Liver (tissue), 8 donors: ENCODE measurements at regions not wholly inside any gene's neighbourhood (a gene's known extent, or its start where the extent isn't known, plus 50 kb on each side); places are given as distances from the start of the nearest gene placed in this dataset.

ENCODE experiments used
- DNase-seq: peaks from one replicate; pipeline ENCODE4 v3.0.0-alpha.2; 2017; ENCODE audit warnings: low spot score
- H3K27ac ChIP-seq, 2 donors: one replicate each; pipeline ENCODE4 v1.7.0; 2013; ENCODE audit warnings: inconsistent platforms in 2 of 2, low read length in 2 of 2, control low read depth in 1 of 2, low read depth in 1 of 2, mild to moderate bottlenecking in 1 of 2
- H3K27me3 ChIP-seq, 4 donors: one replicate each; pipeline versions ENCODE4 v1.6.1 to v1.7.0; 2013; ENCODE audit warnings: low read length in 3 of 4, inconsistent platforms in 1 of 4, mild to moderate bottlenecking in 1 of 4, moderate library complexity in 1 of 4; ENCODE audit not compliant: control insufficient read depth in 4 of 4, insufficient read depth in 4 of 4
- H3K36me3 ChIP-seq, 4 donors: one replicate each; pipeline versions ENCODE4 v1.6.1 to v1.7.0; 2013; ENCODE audit warnings: low read length in 3 of 4, mild to moderate bottlenecking in 3 of 4, low read depth in 1 of 4, moderate library complexity in 1 of 4; ENCODE audit not compliant: control insufficient read depth in 4 of 4, insufficient read depth in 3 of 4
- H3K4me1 ChIP-seq, 4 donors: one replicate each; pipeline versions ENCODE4 v1.6.1 to v1.7.0; 2013; ENCODE audit warnings: low read length in 3 of 4, mild to moderate bottlenecking in 3 of 4, moderate library complexity in 1 of 4; ENCODE audit not compliant: control insufficient read depth in 4 of 4, insufficient read depth in 4 of 4
- H3K4me3 ChIP-seq, 3 donors: one replicate each; pipeline versions ENCODE4 v1.6.1 to v1.7.0; 2013; ENCODE audit warnings: low read length in 3 of 3, control low read depth in 1 of 3, low read depth in 1 of 3, mild to moderate bottlenecking in 1 of 3
- H3K9ac ChIP-seq, 2 donors: one replicate each; pipeline ENCODE4 v1.7.0; 2013; ENCODE audit warnings: low read length in 2 of 2, mild to moderate bottlenecking in 2 of 2, moderate library complexity in 2 of 2, control low read depth in 1 of 2, low read depth in 1 of 2
- H3K9me3 ChIP-seq, 4 donors: one replicate each; pipeline versions ENCODE4 v1.6.1 to v1.7.0; 2013; ENCODE audit warnings: low read length in 3 of 4; ENCODE audit not compliant: control insufficient read depth in 4 of 4
- ATF3 ChIP-seq: IDR thresholded peaks from 2 replicates; pipeline ENCODE4 v1.6.1; 2016; ENCODE audit warnings: antibody characterized with exemption
- CTCF ChIP-seq: fragments of 150-350 bp; IDR thresholded peaks from 2 replicates; pipeline ENCODE4 v1.5.1; 2017; ENCODE audit warnings: improper control_type of control experiment, low read depth, low read length; ENCODE audit not compliant: missing input control
- EGR1 ChIP-seq, 2 donors: IDR thresholded peaks; 2 replicates each; pipeline ENCODE4 v1.6.1; 2016 to 2018; ENCODE audit warnings: antibody characterized with exemption in 2 of 2, low read depth in 2 of 2
- FOXA1 ChIP-seq: IDR thresholded peaks from 2 replicates; pipeline ENCODE4 v1.6.1; 2016; ENCODE audit warnings: antibody characterized with exemption
- FOXA2 ChIP-seq: IDR thresholded peaks from 2 replicates; pipeline ENCODE4 v1.6.1; 2016; ENCODE audit warnings: antibody characterized with exemption
- GABPA ChIP-seq, 2 donors: IDR thresholded peaks in 1 of 2; conservative IDR thresholded peaks in 1 of 2; 2 replicates each; pipeline ENCODE4 v1.6.1; 2016; ENCODE audit warnings: antibody characterized with exemption in 2 of 2, mild to moderate bottlenecking in 1 of 2, moderate library complexity in 1 of 2
- HNF4G ChIP-seq: IDR thresholded peaks from 2 replicates; pipeline ENCODE4 v1.6.1; 2016; ENCODE audit warnings: antibody characterized with exemption
- JUND ChIP-seq, 2 donors: IDR thresholded peaks; 2 replicates each; pipeline ENCODE4 v1.6.1; 2016; ENCODE audit warnings: antibody characterized with exemption in 2 of 2
- MAX ChIP-seq: IDR thresholded peaks from 2 replicates; pipeline ENCODE4 v1.6.1; 2016; ENCODE audit warnings: antibody characterized with exemption
- NR2F2 ChIP-seq: IDR thresholded peaks from 2 replicates; pipeline ENCODE4 v1.6.1; 2016; ENCODE audit warnings: antibody characterized with exemption
- RAD21 ChIP-seq, 2 donors: IDR thresholded peaks; 2 replicates each; pipeline ENCODE4 v1.6.1; 2016; ENCODE audit warnings: antibody characterized with exemption in 2 of 2, mild to moderate bottlenecking in 2 of 2
- REST ChIP-seq: IDR thresholded peaks from 2 replicates; pipeline ENCODE4 v1.6.1; 2016; ENCODE audit warnings: antibody characterized with exemption, mild to moderate bottlenecking
- RXRA ChIP-seq, 2 donors: IDR thresholded peaks; 2 replicates each; pipeline ENCODE4 v1.6.1; 2017 to 2018; ENCODE audit warnings: antibody characterized with exemption in 2 of 2, mild to moderate bottlenecking in 1 of 2
- SP1 ChIP-seq: IDR thresholded peaks from 2 replicates; pipeline ENCODE4 v1.6.1; 2018; ENCODE audit warnings: antibody characterized with exemption, mild to moderate bottlenecking
- YY1 ChIP-seq: IDR thresholded peaks from 2 replicates; pipeline ENCODE4 v1.6.1; 2016; ENCODE audit warnings: antibody characterized with exemption, mild to moderate bottlenecking
- ZBTB33 ChIP-seq: IDR thresholded peaks from 2 replicates; pipeline ENCODE4 v1.6.1; 2016; ENCODE audit warnings: antibody characterized with exemption
- WGBS: extraction: QIAGEN DNeasy Blood & Tissue Kit; methylation state at CpG from one replicate; pipeline ENCODE4 v1.1.7; 2013; 5-methylcytosine and 5-hydroxymethylcytosine counted together
- donor health status: healthy.
- donor health status: healthy.
- donor health status: healthy.
- donor health status: healthy.
- donor health status: healthy.

GRCh38 chr13:53255795-53256194, 227.2 kb downstream of the OLFM4 start:
- Histone ChIP-seq H3K27ac (no peak overlapping the region), H3K4me3 (no peak overlapping the region), H3K9ac (no peak overlapping the region), H3K4me1 (no peaks in the 10 kb centered on the region), H3K9me3 (no peaks in the 10 kb centered on the region), H3K27me3 (peaks cover 0 to 4% (median 0%) of the 10 kb centered on the region in 4 donors), H3K36me3 (no peaks in the 10 kb centered on the region)
- 87% methylated on average over 5 of the region's 5 CpGs for WGBS
- TF ChIP-seq MAX (no peak), YY1 (no peak), JUND (IDR thresholded peaks at IDR 0.05) (no peak), REST (no peak), CTCF (no peak), SP1 (no peak), RAD21 (IDR thresholded peaks at IDR 0.05) (no peak), FOXA1 (no peak), ZBTB33 (no peak), FOXA2 (no peak), HNF4G (no peak), ATF3 (no peak), GABPA (IDR thresholded peaks at IDR 0.05 in 1 of 2, conservative IDR thresholded peaks at IDR 0.05 in 1 of 2) (no peak), EGR1 (IDR thresholded peaks at IDR 0.05; ENCODE audit: low read depth in 2 of 2) (no peak)
- DNase-seq, result no peak

GRCh38 chr13:53260594-53260993, 232.0 kb downstream of the OLFM4 start:
- no peaks in the 10 kb centered on the region for H3K9me3 ChIP-seq
- H3K36me3 ChIP-seq, result no peaks in the 10 kb centered on the region
- no peak overlapping the region for H3K9ac ChIP-seq
- DNase-seq, result no peak
- TF ChIP-seq RXRA (IDR thresholded peaks at IDR 0.05) (no peak), YY1 (no peak), FOXA2 (no peak), MAX (no peak), NR2F2 (no peak), SP1 (no peak)
- no peak overlapping the region for H3K4me3 ChIP-seq
- H3K4me1 ChIP-seq, result no peaks in the 10 kb centered on the region
- WGBS, result 58% methylated on average over 8 of the region's 8 CpGs
- no peak overlapping the region for H3K27ac ChIP-seq
- H3K27me3 ChIP-seq, result peaks cover 0 to 6% (median 3%) of the 10 kb centered on the region in 4 donors
